Ishikawa (cell line): ENCODE measurements at regions not wholly inside any gene's neighbourhood (a gene's known extent, or its start where the extent isn't known, plus 50 kb on each side); places are given as distances from the start of the nearest gene placed in this dataset.
A peak's percentile ranks its signal among the peaks of the same experiment; 100 is the strongest.

ENCODE experiments used
- CEBPB ChIP-seq: IDR thresholded peaks from 2 replicates; pipeline ENCODE4 v1.6.1; 2012
- CREB1 ChIP-seq: IDR thresholded peaks from 2 replicates; pipeline ENCODE4 v1.6.1; 2012; ENCODE audit warnings: low read depth
- EGR1 ChIP-seq: IDR thresholded peaks from 2 replicates; pipeline ENCODE4 v1.6.1; 2012
- EP300 ChIP-seq: IDR thresholded peaks from 2 replicates; pipeline ENCODE4 v1.6.1; 2012; ENCODE audit warnings: borderline replicate concordance
- FOXM1 ChIP-seq: IDR thresholded peaks from 2 replicates; pipeline ENCODE4 v1.6.1; 2012; ENCODE audit warnings: low read depth, borderline replicate concordance
- MAX ChIP-seq: IDR thresholded peaks from 2 replicates; pipeline ENCODE4 v1.6.1; 2012
- NFIC ChIP-seq: IDR thresholded peaks from 2 replicates; pipeline ENCODE4 v1.6.1; 2012
- RAD21 ChIP-seq: IDR thresholded peaks from 2 replicates; pipeline ENCODE4 v1.6.1; 2012; ENCODE audit warnings: low read depth
- REST ChIP-seq: IDR thresholded peaks from 2 replicates; pipeline ENCODE4 v1.6.1; 2012; ENCODE audit warnings: low read depth, mild to moderate bottlenecking
- TAF1 ChIP-seq: IDR thresholded peaks from 2 replicates; pipeline ENCODE4 v1.6.1; 2012; ENCODE audit warnings: low read depth, mild to moderate bottlenecking
- TCF12 ChIP-seq: IDR thresholded peaks from 2 replicates; pipeline ENCODE4 v1.6.1; 2012; ENCODE audit warnings: low read depth
- TEAD4 ChIP-seq: IDR thresholded peaks from 2 replicates; pipeline ENCODE4 v1.6.1; 2012
- USF1 ChIP-seq: IDR thresholded peaks from 2 replicates; pipeline ENCODE4 v1.6.1; 2012
- YY1 ChIP-seq: IDR thresholded peaks from 2 replicates; pipeline ENCODE4 v1.6.1; 2012; ENCODE audit warnings: low read depth
- ZBTB7A ChIP-seq: IDR thresholded peaks from 2 replicates; pipeline ENCODE4 v1.6.1; 2012; ENCODE audit warnings: low read depth

- TF ChIP-seq USF1 (no peak), EGR1 (no peak), YY1 (no peak), CREB1 (no peak), TCF12 (no peak), REST (no peak), EP300 (no peak), RAD21 (no peak)
Measured at GRCh38 chr18:53950545-53950944, 273.9 kb downstream of the MBD2 start.

GRCh38 chr18:53948991-53949390, 275.5 kb downstream of the MBD2 start:
- no peak for TF ChIP-seq NFIC
- TF ChIP-seq EP300, result no peak
- no peak for TF ChIP-seq MAX
- no peak for TF ChIP-seq USF1
- TF ChIP-seq TEAD4, result no peak
- no peak for TF ChIP-seq TAF1
- no peak for TF ChIP-seq TCF12
- no peak for TF ChIP-seq REST
- no peak for TF ChIP-seq RAD21
- no peak for TF ChIP-seq FOXM1
- TF ChIP-seq EGR1, result no peak
- TF ChIP-seq ZBTB7A, result no peak
- TF ChIP-seq YY1, result no peak

- TF ChIP-seq TEAD4 (no peak), USF1 (no peak), TCF12 (no peak), ZBTB7A (no peak), MAX (no peak), TAF1 (no peak), YY1 (no peak)
Measured at GRCh38 chr18:53947092-53947640, 277.3 kb downstream of the MBD2 start.

GRCh38 chr18:53946594-53946993, 277.9 kb downstream of the MBD2 start:
- TF ChIP-seq EP300, result no peak
- TF ChIP-seq RAD21, result no peak

GRCh38 chr18:53944721-53945120, 279.7 kb downstream of the MBD2 start:
- TF ChIP-seq TAF1 (no peak), USF1 (peak; percentile 24; the same call in 1 of the 2 replicates)

GRCh38 chr18:53943326-53943860, 281.1 kb downstream of the MBD2 start:
- no peak for TF ChIP-seq FOXM1
- no peak for TF ChIP-seq EGR1
- TF ChIP-seq USF1, result no peak
- no peak for TF ChIP-seq TAF1
- no peak for TF ChIP-seq MAX
- no peak for TF ChIP-seq CREB1
- TF ChIP-seq RAD21, result no peak
- no peak for TF ChIP-seq NFIC
- no peak for TF ChIP-seq TEAD4
- no peak for TF ChIP-seq YY1
- no peak for TF ChIP-seq TCF12
- TF ChIP-seq EP300, result no peak
- TF ChIP-seq ZBTB7A, result no peak
- TF ChIP-seq CEBPB, result no peak
- no peak for TF ChIP-seq REST
